HEK293 (cell line): ENCODE measurements at regions not wholly inside any gene's neighbourhood (a gene's known extent, or its start where the extent isn't known, plus 50 kb on each side); places are given as distances from the start of the nearest gene placed in this dataset.
A peak's percentile ranks its signal among the peaks of the same experiment; 100 is the strongest.

Experiments
- CTCF ChIA-PET: fragments of 350-600 bp; formaldehyde crosslinking; extraction: SDS; loops from one replicate; lab custom pipeline; 2021; ENCODE audit warnings: antibody characterized with exemption; lab: Yijun Ruan, JAX
- POLR2A ChIA-PET: fragments of 300-600 bp; formaldehyde crosslinking; extraction: SDS; loops from one replicate; lab custom pipeline; 2020; ENCODE audit warnings: antibody characterized with exemption, inconsistent platforms; lab: Yijun Ruan, JAX
- H3K27ac ChIP-seq: fragments of 200-500 bp; sonication (Bioruptor generic); 2 replicates; pipeline ENCODE4 v1.5.1; 2014; ENCODE audit warnings: low read depth, low read length, control low read depth, inconsistent platforms; ENCODE audit errors: extremely low read depth
- H3K36me3 ChIP-seq, 2 experiments: fragments of 200-500 bp in 1 of 2; sonication (Bioruptor generic) in 1 of 2; 1 replicate in 1 of 2; 2 replicates in 1 of 2; pipeline ENCODE4 v1.5.1; 2014 to 2017; ENCODE audit warnings: inconsistent platforms in 2 of 2, low read length in 2 of 2; ENCODE audit not compliant: control insufficient read depth in 2 of 2, insufficient read depth in 1 of 2
- H3K4me1 ChIP-seq: fragments of 200-500 bp; sonication (Bioruptor generic); 2 replicates; pipeline ENCODE4 v1.5.1; 2014; ENCODE audit warnings: mild to moderate bottlenecking, low read length, inconsistent platforms; ENCODE audit not compliant: control insufficient read depth, insufficient read depth
- H3K4me3 ChIP-seq: 2 replicates; pipeline ENCODE4 v1.5.1; 2011; ENCODE audit warnings: low read depth, mild to moderate bottlenecking, control low read depth, low read length, moderate library complexity
- H3K9me3 ChIP-seq: fragments of 200-500 bp; sonication (Bioruptor generic); 2 replicates; pipeline ENCODE4 v1.5.1; 2014; ENCODE audit warnings: low read depth, low read length, inconsistent platforms; ENCODE audit not compliant: control insufficient read depth, insufficient read depth
- ELK4 ChIP-seq: IDR thresholded peaks from 2 replicates; pipeline ENCODE4 v1.6.1; 2011; ENCODE audit warnings: mild to moderate bottlenecking, low read depth, low read length, borderline replicate concordance
- HOXC10 ChIP-seq: sonication (generic); formaldehyde crosslinking; IDR thresholded peaks from 2 replicates; pipeline ENCODE4 v1.8.1; 2023; ENCODE audit warnings: mild to moderate bottlenecking, missing genetic modification reagents
- HOXD13 ChIP-seq: sonication (generic); formaldehyde crosslinking; IDR thresholded peaks from 2 replicates; pipeline ENCODE4 v1.8.0; 2022; ENCODE audit warnings: missing genetic modification reagents, borderline replicate concordance
- KLF7 ChIP-seq: fragments of 450-650 bp; formaldehyde crosslinking; IDR thresholded peaks from 2 replicates; pipeline ENCODE4 v1.5.1; 2016; ENCODE audit warnings: missing biosample characterization, missing genetic modification characterization, borderline replicate concordance
- REPIN1 ChIP-seq: fragments of 450-650 bp; formaldehyde crosslinking; IDR thresholded peaks from 2 replicates; pipeline ENCODE4 v1.5.1; 2017; ENCODE audit warnings: missing biosample characterization, missing genetic modification characterization, low read depth
- SETDB1 ChIP-seq: IDR thresholded peaks from one replicate; pipeline ENCODE4 v1.6.1; 2017; ENCODE audit warnings: mild to moderate bottlenecking, low read length, moderate library complexity, mixed read lengths; ENCODE audit not compliant: insufficient read length
- TCF7L2 ChIP-seq: IDR thresholded peaks from 2 replicates; pipeline ENCODE4 v1.6.1; 2011; ENCODE audit warnings: low read depth, mild to moderate bottlenecking, inconsistent platforms, low read length, moderate library complexity, borderline replicate concordance
- YY1 ChIP-seq: fragments of 450-650 bp; formaldehyde crosslinking; IDR thresholded peaks from 2 replicates; pipeline ENCODE4 v1.5.1; 2018; ENCODE audit warnings: missing biosample characterization, missing genetic modification characterization
- ZBTB20 ChIP-seq: fragments of 450-650 bp; formaldehyde crosslinking; IDR thresholded peaks from 2 replicates; pipeline ENCODE4 v1.5.1; 2016; ENCODE audit warnings: missing biosample characterization, missing genetic modification characterization
- ZBTB44 ChIP-seq: fragments of 450-650 bp; IDR thresholded peaks from 2 replicates; pipeline ENCODE4 v1.5.1; 2018; ENCODE audit warnings: missing biosample characterization, mild to moderate bottlenecking, missing genetic modification characterization
- ZBTB49 ChIP-seq: fragments of 450-650 bp; formaldehyde crosslinking; IDR thresholded peaks from 2 replicates; pipeline ENCODE4 v1.5.1; 2016; ENCODE audit warnings: missing biosample characterization, missing genetic modification characterization, low read depth
- ZNF121 ChIP-seq: fragments of 450-650 bp; formaldehyde crosslinking; IDR thresholded peaks from 2 replicates; pipeline ENCODE4 v1.5.1; 2016; ENCODE audit warnings: missing biosample characterization, missing genetic modification characterization
- ZNF140 ChIP-seq: fragments of 450-650 bp; formaldehyde crosslinking; IDR thresholded peaks from 2 replicates; pipeline ENCODE4 v1.5.1; 2016; ENCODE audit warnings: missing biosample characterization, missing genetic modification characterization
- ZNF146 ChIP-seq: fragments of 450-650 bp; formaldehyde crosslinking; IDR thresholded peaks from 2 replicates; pipeline ENCODE4 v1.5.1; 2016; ENCODE audit warnings: missing biosample characterization, missing genetic modification characterization
- ZNF223 ChIP-seq: fragments of 450-650 bp; formaldehyde crosslinking; IDR thresholded peaks from 2 replicates; pipeline ENCODE4 v1.5.1; 2016; ENCODE audit warnings: missing biosample characterization, missing genetic modification characterization
- ZNF248 ChIP-seq: fragments of 450-650 bp; formaldehyde crosslinking; IDR thresholded peaks from 2 replicates; pipeline ENCODE4 v1.5.1; 2017; ENCODE audit warnings: missing biosample characterization, missing genetic modification characterization
- ZNF274 ChIP-seq, 2 experiments: fragments of 200-500 bp in 1 of 2; fragments of 450-650 bp in 1 of 2; sonication (Bioruptor generic) in 1 of 2; formaldehyde crosslinking in 1 of 2; IDR thresholded peaks; 2 replicates each; pipeline versions ENCODE4 v1.5.1 to v1.6.1; 2014 to 2016; ENCODE audit warnings: borderline replicate concordance in 1 of 2, inconsistent platforms in 1 of 2, low read length in 1 of 2, missing biosample characterization in 1 of 2, missing genetic modification characterization in 1 of 2
- ZNF362 ChIP-seq: fragments of 450-650 bp; formaldehyde crosslinking; IDR thresholded peaks from 2 replicates; pipeline ENCODE4 v1.5.1; 2016; ENCODE audit warnings: missing biosample characterization, missing genetic modification characterization
- ZNF514 ChIP-seq: fragments of 450-650 bp; formaldehyde crosslinking; IDR thresholded peaks from 2 replicates; pipeline ENCODE4 v1.5.1; 2016; ENCODE audit warnings: missing biosample characterization, missing genetic modification characterization
- ZNF549 ChIP-seq: fragments of 450-650 bp; IDR thresholded peaks from 2 replicates; pipeline ENCODE4 v1.5.1; 2018; ENCODE audit warnings: missing biosample characterization, missing genetic modification characterization, mild to moderate bottlenecking, inconsistent platforms, moderate library complexity
- ZNF555 ChIP-seq: fragments of 450-650 bp; formaldehyde crosslinking; conservative IDR thresholded peaks from 2 replicates; pipeline ENCODE4 v1.5.1; 2017; ENCODE audit warnings: missing biosample characterization, mild to moderate bottlenecking, missing genetic modification characterization, inconsistent platforms
- ZNF600 ChIP-seq: fragments of 450-650 bp; formaldehyde crosslinking; IDR thresholded peaks from 2 replicates; pipeline ENCODE4 v1.5.1; 2016; ENCODE audit warnings: missing biosample characterization, missing genetic modification characterization
- ZNF623 ChIP-seq: fragments of 450-650 bp; formaldehyde crosslinking; IDR thresholded peaks from 2 replicates; pipeline ENCODE4 v1.5.1; 2016; ENCODE audit warnings: missing biosample characterization, missing genetic modification characterization
- ZNF704 ChIP-seq: fragments of 450-650 bp; formaldehyde crosslinking; IDR thresholded peaks from 2 replicates; pipeline ENCODE4 v1.5.1; 2016; ENCODE audit warnings: missing biosample characterization, missing genetic modification characterization
- ZNF747 ChIP-seq: fragments of 450-650 bp; formaldehyde crosslinking; IDR thresholded peaks from 2 replicates; pipeline ENCODE4 v1.5.1; 2016; ENCODE audit warnings: missing biosample characterization, missing genetic modification characterization
- ZSCAN16 ChIP-seq: fragments of 450-650 bp; formaldehyde crosslinking; IDR thresholded peaks from 2 replicates; pipeline ENCODE4 v1.5.1; 2016; ENCODE audit warnings: missing biosample characterization, missing genetic modification characterization

- H3K27ac ChIP-seq, result no peak overlapping the region
- CTCF ChIA-PET, result interaction anchor here (0.6 to 5.5 kb wide), 51 partner anchors 10 to 831 kb away, joined by 3 to 142 read pairs (median 4); partner anchors contain the start of gene ATL2
- TF ChIP-seq HOXD13 (CRISPR knock-in tag) (no peak), ZNF747 (tag by site-specific recombination) (no peak), ZNF121 (tag by site-specific recombination) (peak; percentile 84)
- TF ChIP-seq, all 188 proteins: peak for 1
- no peak overlapping the region for H3K4me3 ChIP-seq
- no peaks in the 10 kb centered on the region for H3K36me3 ChIP-seq
- no peaks in the 10 kb centered on the region for H3K9me3 ChIP-seq
- no peaks in the 10 kb centered on the region for H3K4me1 ChIP-seq
- POLR2A ChIA-PET, result interaction anchor here (1.0 to 2.7 kb wide), 4 partner anchors 130 to 243 kb away, joined by 3 to 14 read pairs (median 5); partner anchors contain the start of gene SRSF7
Measured at GRCh38 chr2:38507712-38508111, 95.0 kb downstream of the HNRNPLL start.

GRCh38 chr2:38505779-38506178 is 96.9 kb downstream of the HNRNPLL start:
- no peaks in the 10 kb centered on the region for H3K4me1 ChIP-seq
- no peak overlapping the region for H3K4me3 ChIP-seq
- TF ChIP-seq ZNF362 (tag by site-specific recombination) (no peak), REPIN1 (tag by site-specific recombination) (no peak), ZNF140 (no peak), ZNF223 (tag by site-specific recombination) (no peak), TCF7L2 (no peak), ZNF146 (tag by site-specific recombination) (no peak), ZBTB20 (tag by site-specific recombination) (no peak), ZNF549 (tag by site-specific recombination) (no peak), ZNF514 (tag by site-specific recombination) (no peak), ZNF555 (tag by site-specific recombination) (no peak), ZNF704 (tag by site-specific recombination) (no peak), ZNF600 (tag by site-specific recombination) (no peak), YY1 (tag by site-specific recombination) (no peak)
- H3K27ac ChIP-seq, result no peak overlapping the region
- H3K9me3 ChIP-seq, result no peaks in the 10 kb centered on the region
- POLR2A ChIA-PET, result no interaction called here
- no peaks in the 10 kb centered on the region for H3K36me3 ChIP-seq
- CTCF ChIA-PET, result interaction anchor here (0.8 to 1.6 kb wide), 3 partner anchors 31 to 190 kb away, joined by 3 to 8 read pairs (median 6); no protein-coding TSS in a partner anchor

- no peak overlapping the region for H3K27ac ChIP-seq
- ChIA-PET CTCF (no interaction called here), POLR2A (no interaction called here)
- H3K36me3 ChIP-seq, result no peaks in the 10 kb centered on the region
- no peaks in the 10 kb centered on the region for H3K4me1 ChIP-seq
- no peak overlapping the region for H3K4me3 ChIP-seq
- H3K9me3 ChIP-seq, result no peaks in the 10 kb centered on the region
- no peak for TF ChIP-seq ZNF274 (IDR thresholded peaks at IDR 0.05; ENCODE audit: low read length)
- TF ChIP-seq ZNF274 (tag by site-specific recombination; IDR thresholded peaks at IDR 0.05; ENCODE audit: borderline replicate concordance), result no peak
- no peak for TF ChIP-seq SETDB1
- TF ChIP-seq ZBTB49 (tag by site-specific recombination), result no peak
- no peak for TF ChIP-seq ZBTB44 (tag by site-specific recombination)
- no peak for TF ChIP-seq ELK4
- TF ChIP-seq KLF7, result no peak
- no peak for TF ChIP-seq ZNF248 (tag by site-specific recombination)
- no peak for TF ChIP-seq ZNF623 (tag by site-specific recombination)
- no peak for TF ChIP-seq ZSCAN16
- TF ChIP-seq HOXC10, result no peak
Measured at GRCh38 chr2:38504169-38504568, 98.6 kb downstream of the HNRNPLL start.
